Endothelial cell of umbilical vein (primary cell): ENCODE measurements at regions not wholly inside any gene's neighbourhood (a gene's known extent, or its start where the extent isn't known, plus 50 kb on each side); places are given as distances from the start of the nearest gene placed in this dataset.
A peak's percentile ranks its signal among the peaks of the same experiment; 100 is the strongest.
"Not testable (repeated sequence)": the region's sequence is repeated elsewhere in the genome, so short reads cannot be mapped to it uniquely, and the experiment has no call there.

Experiments
- BruUV-seq: library from RNA; stranded (reverse); fragments of 400-500 nt; replicated peaks from 2 replicates; lab custom pipeline; 2021; lab: Mats Ljungman, UMichigan
- CTCF ChIA-PET: fragments of 300-600, 350-600 bp; sonication (Branson Sonifier 250); formaldehyde crosslinking; loops from one replicate; lab custom pipeline; 2021; ENCODE audit warnings: antibody characterized with exemption, inconsistent platforms; lab: Charles Lee
- POLR2A ChIA-PET: fragments of 300-600, 350-600 bp; sonication (Branson Sonifier 250); formaldehyde crosslinking; loops from one replicate; lab custom pipeline; 2021; ENCODE audit warnings: antibody characterized with exemption, inconsistent platforms; lab: Charles Lee
- DNase-seq: peaks from one replicate; pipeline ENCODE4 v3.0.0-alpha.2; 2011; ENCODE audit warnings: low read depth, low spot score
- FAIRE-seq: peaks from 2 replicates; lab custom pipeline; 2011; peaks lifted over from hg19 to GRCh38; lab: Jason Lieb, UNC
- H2AFZ ChIP-seq: 2 replicates; pipeline ENCODE4 v1.6.0; 2012; ENCODE audit warnings: low read depth, low read length, control low read depth, inconsistent platforms
- H3K27ac ChIP-seq: 2 replicates; pipeline ENCODE4 v1.5.1; 2011; ENCODE audit warnings: low read depth, mild to moderate bottlenecking, control low read depth, low read length, moderate library complexity; ENCODE audit not compliant: insufficient read depth
- H3K27me3 ChIP-seq, 2 experiments: 2 replicates each; pipeline versions ENCODE4 v1.6.0 to v1.6.1; 2011; ENCODE audit warnings: low read length in 2 of 2, mixed read lengths in 1 of 2; ENCODE audit not compliant: control insufficient read depth in 2 of 2, insufficient read depth in 2 of 2
- H3K36me3 ChIP-seq, 2 experiments: 2 replicates in 1 of 2; 3 replicates in 1 of 2; pipeline ENCODE4 v1.5.1; 2011; ENCODE audit warnings: low read length in 2 of 2, mild to moderate bottlenecking in 1 of 2, moderate library complexity in 1 of 2; ENCODE audit not compliant: control insufficient read depth in 2 of 2, insufficient read depth in 2 of 2; ENCODE audit errors: extremely low read depth in 1 of 2
- H3K4me1 ChIP-seq: 3 replicates; pipeline ENCODE4 v1.5.1; 2011; ENCODE audit warnings: mild to moderate bottlenecking, low read length; ENCODE audit not compliant: control insufficient read depth, insufficient read depth; ENCODE audit errors: extremely low read depth
- H3K4me2 ChIP-seq: 2 replicates; pipeline ENCODE4 v1.6.1; 2011; ENCODE audit warnings: low read length, control low read depth, mixed read lengths; ENCODE audit not compliant: insufficient read depth
- H3K4me3 ChIP-seq, 3 experiments: fragments of 200-600 bp in 1 of 3; sonication (generic), shearing (Covaris generic) in 1 of 3; replicated peaks in 1 of 3; 2 replicates each; pipeline ENCODE4 v1.5.1; 2011 to 2016; ENCODE audit warnings: control low read depth in 3 of 3, low read length in 3 of 3, mild to moderate bottlenecking in 2 of 3, inconsistent platforms in 1 of 3, low read depth in 1 of 3, moderate library complexity in 1 of 3; ENCODE audit not compliant: insufficient read depth in 1 of 3
- H3K79me2 ChIP-seq: 2 replicates; pipeline ENCODE4 v1.6.0; 2012; ENCODE audit warnings: low read length, inconsistent platforms; ENCODE audit not compliant: control insufficient read depth, insufficient read depth
- H3K9ac ChIP-seq: replicated peaks from 2 replicates; pipeline ENCODE3; 2011; ENCODE audit warnings: low read length, control low read depth; ENCODE audit not compliant: insufficient read depth; ENCODE audit errors: extremely low read depth
- H3K9me1 ChIP-seq: replicated peaks from 3 replicates; pipeline ENCODE4 v1.6.0; 2011; ENCODE audit warnings: mild to moderate bottlenecking, low read length; ENCODE audit not compliant: control insufficient read depth, insufficient read depth; ENCODE audit errors: extremely low read depth
- H3K9me3 ChIP-seq: replicated peaks from 2 replicates; pipeline ENCODE4 v1.5.1; 2012; ENCODE audit warnings: low read length, inconsistent platforms; ENCODE audit not compliant: control insufficient read depth, insufficient read depth
- H4K20me1 ChIP-seq: replicated peaks from 2 replicates; pipeline ENCODE3; 2011; ENCODE audit warnings: mild to moderate bottlenecking, low read length; ENCODE audit not compliant: control insufficient read depth, insufficient read depth; ENCODE audit errors: extremely low read depth
- dilution Hi-C: fragments of 300-500 bp; cut with MboI; formaldehyde crosslinking; loops from one replicate; pipeline ENCODE4 v1.15.0; 2019; ENCODE audit warnings: low sequenced_read_pairs; ENCODE audit not compliant: extremely low pct_ligation_motif_present
- intact Hi-C: fragments of 100-400 bp; cut with micrococcal nuclease; formaldehyde crosslinking; loops from one replicate; pipeline ENCODE4 v1.10.0; 2022

DNA sequence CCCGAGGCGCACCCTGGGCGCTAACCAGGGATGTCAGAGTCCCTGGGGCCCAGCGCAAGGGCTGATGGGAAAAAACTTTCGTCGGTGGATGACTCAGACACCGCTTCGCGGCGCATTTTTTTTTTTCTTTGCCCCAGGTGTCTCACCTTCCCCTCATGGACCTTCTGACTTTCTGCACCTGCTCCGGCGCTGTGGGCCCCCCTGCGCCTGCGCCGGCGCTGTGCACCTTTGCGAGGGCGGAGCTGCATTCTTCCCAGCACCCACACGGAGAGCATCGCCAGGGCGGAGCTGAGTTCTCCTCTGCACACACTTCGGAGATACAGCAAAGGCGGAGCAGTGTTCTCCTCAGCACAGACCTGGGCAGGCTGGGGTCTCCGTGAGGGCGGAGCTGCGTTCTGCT, 1575.3 kb downstream of the TSPY10 start:
- H3K27ac ChIP-seq, H3K9me1 ChIP-seq, H3K9ac ChIP-seq, POLR2A ChIA-PET, DNase-seq, H3K79me2 ChIP-seq, dilution Hi-C loops, H2AFZ ChIP-seq, H3K27me3 ChIP-seq, H3K4me2 ChIP-seq, H3K4me3 ChIP-seq, H4K20me1 ChIP-seq, H3K9me3 ChIP-seq, H3K36me3 ChIP-seq, CTCF ChIA-PET, intact Hi-C loops, FAIRE-seq, BruUV-seq, H3K4me1 ChIP-seq: not testable (repeated sequence)

DNA sequence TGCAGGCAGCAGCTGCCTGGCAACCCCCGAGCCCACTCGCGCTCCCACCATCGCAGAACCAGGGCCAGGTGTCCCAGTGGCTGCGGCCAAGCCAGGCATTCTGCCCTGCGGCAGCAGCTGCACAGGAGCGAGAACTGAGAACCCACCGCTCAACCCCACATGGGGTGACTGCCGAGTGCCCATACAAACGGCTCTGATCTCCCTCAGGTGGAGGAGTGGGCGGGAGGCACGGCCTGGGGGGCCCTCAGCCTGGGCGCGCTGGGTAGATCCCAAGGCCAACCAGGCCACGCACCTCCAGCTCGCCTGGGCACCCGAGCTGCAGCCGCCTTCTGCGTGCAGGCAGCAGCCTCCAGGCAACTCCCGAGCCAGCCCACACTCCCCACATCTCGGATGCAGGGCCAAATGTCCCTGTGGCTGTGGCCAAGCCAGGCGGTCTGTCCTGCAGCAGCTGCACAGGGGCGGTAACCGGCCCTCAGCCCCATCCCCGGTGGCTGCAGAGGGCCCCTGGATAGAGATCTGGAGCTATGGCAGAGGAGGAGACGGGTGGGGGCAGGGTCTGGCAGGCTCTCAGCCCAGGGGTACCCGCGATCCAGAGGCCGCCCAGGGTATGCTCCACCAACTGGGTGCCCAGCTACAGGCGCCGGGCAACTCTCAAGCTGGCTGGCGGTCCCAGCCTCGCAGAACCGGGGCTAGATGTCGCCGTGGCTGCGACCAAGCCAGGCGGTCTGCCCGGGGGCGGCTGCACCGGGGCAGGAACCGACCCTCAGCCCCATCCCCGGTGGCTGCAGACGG, 1579.6 kb downstream of the TSPY10 start:
- CTCF ChIA-PET, H3K4me2 ChIP-seq, H3K9me1 ChIP-seq, POLR2A ChIA-PET, FAIRE-seq, H3K27me3 ChIP-seq, DNase-seq, H3K9ac ChIP-seq, H3K9me3 ChIP-seq, H3K79me2 ChIP-seq, intact Hi-C loops, dilution Hi-C loops, H2AFZ ChIP-seq, H3K27ac ChIP-seq, H4K20me1 ChIP-seq, H3K4me3 ChIP-seq, BruUV-seq, H3K36me3 ChIP-seq, H3K4me1 ChIP-seq: not testable (repeated sequence)

DNA sequence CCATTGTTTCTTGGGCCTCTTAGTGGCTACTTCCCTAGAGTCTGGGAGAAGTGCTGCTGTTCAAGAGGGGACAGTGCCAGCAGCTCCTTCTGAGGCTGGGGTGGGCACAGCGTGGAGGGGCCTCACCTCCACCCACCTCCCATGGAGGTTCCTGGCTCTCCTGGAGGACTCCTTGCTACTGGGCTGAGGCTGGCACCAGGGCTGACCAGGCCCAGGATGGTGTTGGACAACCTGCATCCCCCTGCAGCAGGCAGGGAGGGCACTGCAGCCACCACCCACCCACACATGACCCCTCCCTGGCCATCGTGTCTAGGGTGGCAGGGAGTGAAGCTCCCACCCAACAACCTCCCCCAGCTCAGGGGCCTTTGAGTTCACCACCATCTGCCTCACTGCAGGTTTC, 1549.3 kb upstream of the USP9Y start:
- H3K9me1 ChIP-seq, H3K27ac ChIP-seq, H2AFZ ChIP-seq, H3K4me1 ChIP-seq, intact Hi-C loops, H4K20me1 ChIP-seq, H3K9ac ChIP-seq, H3K4me3 ChIP-seq, H3K27me3 ChIP-seq, H3K4me2 ChIP-seq, H3K79me2 ChIP-seq, CTCF ChIA-PET, DNase-seq, dilution Hi-C loops, BruUV-seq, POLR2A ChIA-PET, H3K36me3 ChIP-seq, H3K9me3 ChIP-seq, FAIRE-seq: not testable (repeated sequence)

DNA sequence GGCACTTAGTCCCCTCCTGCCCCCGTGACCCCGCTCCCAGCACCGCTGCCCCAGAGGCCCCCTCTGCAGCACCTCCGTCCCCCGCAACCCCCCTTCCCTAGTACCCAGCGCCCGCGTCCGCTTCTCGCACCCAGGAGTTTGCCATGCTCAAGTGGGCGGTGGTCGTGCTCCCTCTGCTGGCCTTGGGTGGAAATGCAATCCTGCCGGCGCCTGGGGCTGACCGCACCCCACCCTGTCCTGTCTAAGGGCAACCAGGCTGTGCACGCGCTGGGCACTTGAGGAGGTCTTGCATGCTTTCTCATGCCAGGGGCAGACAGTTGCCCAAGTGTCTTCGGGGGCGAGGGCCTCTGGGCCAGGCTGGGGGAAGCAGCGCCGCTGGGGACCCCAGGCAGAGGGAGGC, 1544.9 kb upstream of the USP9Y start:
- H3K4me1 ChIP-seq, DNase-seq, H2AFZ ChIP-seq, H3K4me3 ChIP-seq, H4K20me1 ChIP-seq, H3K9ac ChIP-seq, H3K27ac ChIP-seq, dilution Hi-C loops, BruUV-seq, H3K79me2 ChIP-seq, H3K9me1 ChIP-seq, H3K36me3 ChIP-seq, CTCF ChIA-PET, intact Hi-C loops, H3K9me3 ChIP-seq, H3K27me3 ChIP-seq, H3K4me2 ChIP-seq, POLR2A ChIA-PET: not testable (repeated sequence)
- FAIRE-seq, result peak; percentile 80
